PC-3 (cell line): ENCODE measurements at regions not wholly inside any gene's neighbourhood (a gene's known extent, or its start where the extent isn't known, plus 50 kb on each side); places are given as distances from the start of the nearest gene placed in this dataset.

Source experiments
- CTCF ChIP-seq: fragments of 300-600 bp; sonication (generic); conservative IDR thresholded peaks from 2 replicates; pipeline ENCODE4 v1.5.1; 2017; ENCODE audit warnings: antibody characterized with exemption, low read depth, mild to moderate bottlenecking, low read length
- EZH2 ChIP-seq: fragments of 300-600 bp; sonication (generic); IDR thresholded peaks from one replicate; pipeline ENCODE4 v1.6.1; 2017; ENCODE audit warnings: antibody characterized with exemption, mild to moderate bottlenecking, low read length; ENCODE audit not compliant: unreplicated experiment
- EZH2phosphoT487 ChIP-seq: fragments of 300-600 bp; sonication (generic); IDR thresholded peaks from 2 replicates; pipeline ENCODE4 v1.6.1; 2018; ENCODE audit warnings: mild to moderate bottlenecking, antibody characterized with exemption, low read length, borderline replicate concordance

DNA sequence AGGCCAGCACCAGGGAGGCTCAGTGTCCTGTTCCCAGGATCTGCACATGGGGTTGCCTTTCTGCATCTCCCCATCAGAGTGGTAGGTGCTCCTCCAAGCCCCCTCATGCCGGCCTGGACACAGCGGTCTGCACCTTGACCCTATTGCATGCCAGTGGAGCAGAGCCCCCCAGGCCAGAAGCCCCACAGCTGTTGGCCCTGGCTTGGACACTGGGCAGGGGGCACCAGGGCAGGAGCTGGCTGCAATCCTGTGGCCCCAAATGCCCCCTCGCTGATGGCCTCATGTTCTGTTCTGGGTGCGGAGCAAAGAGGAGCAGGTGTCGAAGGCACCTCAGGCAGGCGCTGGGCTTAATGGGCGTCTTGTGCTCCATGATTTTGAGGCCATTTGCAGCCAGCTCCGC is 62.7 kb downstream of the CCDC74A start:
- TF ChIP-seq CTCF (no peak), EZH2 (no peak), EZH2phosphoT487 (no peak)
